BLaER1 treated with 17β-estradiol and CSF1 and Interleukin-3, amounts not matched to agents 10 nM and 100 nM (cell line): ENCODE measurements at regions not wholly inside any gene's neighbourhood (a gene's known extent, or its start where the extent isn't known, plus 50 kb on each side); places are given as distances from the start of the nearest gene placed in this dataset.
"Not testable (repeated sequence)": the region's sequence is repeated elsewhere in the genome, so short reads cannot be mapped to it uniquely, and the experiment has no call there.

ENCODE experiments used
- H3K27ac ChIP-seq, 11 experiments: shearing (Covaris generic); formaldehyde crosslinking; 2 replicates each; pipeline ENCODE4 v1.8.1; 2022
- H3K27me3 ChIP-seq, 11 experiments: shearing (Covaris generic); formaldehyde crosslinking; 2 replicates each; pipeline ENCODE4 v1.8.1; 2022
- H3K36me3 ChIP-seq, 11 experiments: shearing (Covaris generic); formaldehyde crosslinking; 2 replicates each; pipeline ENCODE4 v1.8.1; 2022
- H3K4me1 ChIP-seq, 10 experiments: shearing (Covaris generic); formaldehyde crosslinking; 2 replicates each; pipeline ENCODE4 v1.8.1; 2022
- H3K4me2 ChIP-seq, 11 experiments: shearing (Covaris generic); formaldehyde crosslinking; 2 replicates each; pipeline ENCODE4 v1.8.1; 2022
- H3K4me3 ChIP-seq, 10 experiments: shearing (Covaris generic); formaldehyde crosslinking; 2 replicates each; pipeline ENCODE4 v1.8.1; 2022
- H3K9ac ChIP-seq, 11 experiments: shearing (Covaris generic); formaldehyde crosslinking; 2 replicates each; pipeline ENCODE4 v1.8.1; 2022
- H3K9me3 ChIP-seq, 11 experiments: shearing (Covaris generic); formaldehyde crosslinking; replicated peaks in 1 of 11; 2 replicates each; pipeline ENCODE4 v1.8.1; 2022
- H4K20me1 ChIP-seq, 11 experiments: shearing (Covaris generic); formaldehyde crosslinking; 2 replicates each; pipeline ENCODE4 v1.8.1; 2022
- Cebpa-rat ChIP-seq, 11 experiments: shearing (Covaris generic); IDR thresholded peaks; 2 replicates each; pipeline ENCODE4 v1.8.1; 2022

DNA sequence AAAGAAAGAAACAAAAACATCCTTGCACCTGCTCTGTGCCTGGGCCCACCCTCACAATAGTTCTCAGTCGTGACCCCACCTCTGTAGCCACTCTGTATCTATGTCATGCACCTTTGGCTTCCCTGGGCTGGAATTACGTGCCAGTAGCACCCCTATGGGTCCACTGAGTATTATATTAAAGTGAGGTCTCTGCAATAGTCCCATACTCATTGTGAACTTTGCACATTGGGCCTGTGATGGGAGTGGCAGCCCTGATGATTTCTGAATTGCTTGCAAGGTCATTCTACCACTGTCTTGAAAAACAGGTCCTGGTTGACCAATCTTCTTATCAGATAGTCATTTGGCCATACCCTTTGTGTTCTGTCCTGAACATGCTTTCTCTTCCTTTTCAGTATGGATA is 1012.1 kb downstream of the RAB28 start:
- Histone ChIP-seq H3K27ac (no peak overlapping the region), H3K36me3 (no peaks in the 10 kb centered on the region), H3K27me3 (no peaks in the 10 kb centered on the region), H3K9ac (no peak overlapping the region), H3K4me2 (no peak overlapping the region), H3K9me3 (no peaks in the 10 kb centered on the region), H3K4me1 (no peaks in the 10 kb centered on the region), H3K4me3 (no peak overlapping the region), H4K20me1 (no peaks in the 10 kb centered on the region)
- no peak for TF ChIP-seq Cebpa-rat (IDR thresholded peaks at IDR 0.05)

DNA sequence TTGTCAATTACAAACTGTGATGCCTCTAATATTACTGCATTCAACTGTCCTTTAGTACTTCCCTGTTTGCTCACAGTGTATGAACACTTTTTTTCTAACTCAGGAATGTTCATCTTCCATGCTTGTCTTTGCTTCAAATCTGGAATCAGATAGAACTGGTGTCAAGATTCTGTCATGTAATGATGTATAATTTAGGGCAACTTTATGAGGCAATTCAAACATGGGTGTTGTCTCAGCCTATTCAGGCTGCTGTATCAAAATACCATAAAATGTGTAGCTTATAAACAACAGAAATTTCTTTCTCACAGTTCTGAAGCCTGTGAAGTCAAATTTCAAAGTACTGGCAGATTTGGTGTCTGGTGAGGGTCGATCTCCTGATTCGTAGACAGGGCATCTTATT is 1012.9 kb downstream of the RAB28 start:
- Histone ChIP-seq H3K4me1 (no peaks in the 10 kb centered on the region), H3K4me3 (no peak overlapping the region), H3K27me3 (no peaks in the 10 kb centered on the region), H3K36me3 (no peaks in the 10 kb centered on the region), H3K4me2 (no peak overlapping the region), H3K27ac (no peak overlapping the region), H3K9me3 (no peaks in the 10 kb centered on the region), H3K9ac (no peak overlapping the region), H4K20me1 (no peaks in the 10 kb centered on the region)
- no peak for TF ChIP-seq Cebpa-rat (IDR thresholded peaks at IDR 0.05)

DNA sequence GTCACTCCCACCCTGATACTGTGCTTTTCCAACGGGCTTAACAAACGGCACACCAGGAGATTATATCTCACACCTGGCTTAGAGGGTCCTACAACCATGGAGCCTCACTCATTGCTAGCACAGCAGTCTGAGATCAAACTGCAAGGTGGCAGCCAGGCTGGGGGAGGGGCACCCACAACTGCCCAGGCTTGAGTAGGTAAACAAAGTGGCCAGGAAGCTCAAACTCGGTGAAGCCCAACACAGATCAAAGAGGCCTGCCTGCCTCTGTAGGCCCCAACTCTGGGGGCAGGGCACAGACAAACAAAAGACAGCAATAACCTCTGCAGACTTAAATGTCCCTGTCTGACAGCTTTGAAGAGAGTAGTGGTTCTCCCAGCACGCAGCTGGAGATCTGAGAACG is 1022.6 kb downstream of the RAB28 start:
- not testable (repeated sequence) for H3K27me3 ChIP-seq, H4K20me1 ChIP-seq, H3K36me3 ChIP-seq, H3K27ac ChIP-seq, H3K4me1 ChIP-seq, H3K4me3 ChIP-seq, H3K4me2 ChIP-seq, H3K9ac ChIP-seq
- H3K9me3 ChIP-seq: peaks cover 7 to 29% (median 14%) of the 10 kb centered on the region in 11 experiments; a peak in 17 of 22 replicates

DNA sequence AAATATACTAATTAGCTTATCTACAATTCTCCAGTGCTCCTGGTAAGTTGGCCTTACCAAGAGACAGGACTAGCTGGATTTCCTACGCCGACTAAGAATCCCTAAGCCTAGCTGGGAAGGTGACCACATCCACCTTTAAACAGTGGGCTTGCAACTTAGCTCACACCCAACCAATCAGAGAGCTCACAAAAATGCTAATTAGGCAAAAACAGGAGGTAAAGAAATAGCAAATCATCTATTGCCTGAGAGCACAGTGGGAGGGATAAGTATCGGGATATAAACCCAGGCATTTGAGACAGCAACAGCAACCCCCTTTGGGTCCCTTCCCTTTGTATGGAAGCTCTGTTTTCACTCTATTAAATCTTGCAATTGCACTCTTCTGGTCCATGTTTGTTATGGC is 1025.0 kb downstream of the RAB28 start:
- Histone ChIP-seq H3K4me2 (no peak overlapping the region), H3K9me3 (peaks cover 7 to 29% (median 14%) of the 10 kb centered on the region in 11 experiments; a peak in 17 of 22 replicates)
- TF ChIP-seq Cebpa-rat (IDR thresholded peaks at IDR 0.05): no peak

DNA sequence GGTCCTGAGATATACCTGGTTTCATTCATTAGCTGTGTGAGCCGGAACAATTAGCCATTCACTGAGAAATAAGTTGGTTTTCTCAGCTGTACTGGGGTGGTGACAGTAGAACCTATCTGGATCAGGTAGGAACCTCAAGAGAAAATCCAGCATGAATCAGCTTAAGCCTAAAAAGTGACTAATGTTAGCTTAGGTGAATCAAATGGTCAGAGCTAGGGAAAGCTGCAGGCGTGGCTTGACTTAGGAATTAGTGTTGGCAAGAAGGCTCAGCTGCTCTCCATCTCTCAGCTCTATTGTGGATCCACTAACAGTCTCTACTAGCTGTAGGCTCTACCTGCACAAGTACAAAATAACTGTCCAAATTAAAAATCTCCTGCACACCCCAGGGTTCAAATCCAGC is 1025.5 kb downstream of the RAB28 start:
- Histone ChIP-seq H3K4me3 (no peak overlapping the region), H4K20me1 (no peaks in the 10 kb centered on the region), H3K9me3 (peaks cover 7 to 29% (median 14%) of the 10 kb centered on the region in 11 experiments; a peak in 17 of 22 replicates), H3K4me2 (no peak overlapping the region), H3K27ac (no peak overlapping the region), H3K27me3 (no peaks in the 10 kb centered on the region), H3K9ac (no peak overlapping the region), H3K4me1 (no peaks in the 10 kb centered on the region), H3K36me3 (no peaks in the 10 kb centered on the region)
- TF ChIP-seq Cebpa-rat (IDR thresholded peaks at IDR 0.05): no peak

More for the DNA sequence above, 1025.0 kb downstream of the RAB28 start:
- H3K27me3 ChIP-seq: no peaks in the 10 kb centered on the region
- no peak overlapping the region for H3K9ac ChIP-seq
- no peaks in the 10 kb centered on the region for H4K20me1 ChIP-seq
- no peaks in the 10 kb centered on the region for H3K4me1 ChIP-seq
- no peak overlapping the region for H3K4me3 ChIP-seq
- no peak overlapping the region for H3K27ac ChIP-seq
- H3K36me3 ChIP-seq: no peaks in the 10 kb centered on the region

DNA sequence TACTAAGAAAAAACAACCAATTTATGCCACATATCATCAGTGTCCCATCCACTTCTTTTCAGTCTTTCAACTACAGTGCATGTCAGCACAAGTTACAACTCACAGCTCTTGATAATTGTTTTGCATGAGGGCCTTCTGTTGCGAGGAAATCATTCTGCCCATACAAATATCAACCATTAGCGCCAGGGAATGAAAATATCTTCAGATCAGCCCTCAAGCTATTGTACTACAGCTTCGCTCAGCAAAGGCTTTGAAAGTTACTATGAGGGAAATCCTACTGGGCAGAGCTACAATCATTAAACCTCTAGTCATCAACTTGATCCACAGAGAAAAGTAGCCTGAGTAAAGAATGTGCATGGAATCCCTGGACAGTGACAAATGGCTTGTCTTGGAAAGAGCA is 1023.6 kb upstream of the HS3ST1 start:
- peaks cover 8 to 19% (median 12%) of the 10 kb centered on the region in 11 experiments; a peak in 17 of 22 replicates for H3K9me3 ChIP-seq
- H3K27me3 ChIP-seq: no peaks in the 10 kb centered on the region
- H3K36me3 ChIP-seq: no peaks in the 10 kb centered on the region
- no peaks in the 10 kb centered on the region for H4K20me1 ChIP-seq
- H3K4me1 ChIP-seq: no peaks in the 10 kb centered on the region
- no peak overlapping the region for H3K27ac ChIP-seq
- H3K9ac ChIP-seq: no peak overlapping the region
- H3K4me3 ChIP-seq: no peak overlapping the region
- no peak overlapping the region for H3K4me2 ChIP-seq
- no peak for TF ChIP-seq Cebpa-rat (IDR thresholded peaks at IDR 0.05)

DNA sequence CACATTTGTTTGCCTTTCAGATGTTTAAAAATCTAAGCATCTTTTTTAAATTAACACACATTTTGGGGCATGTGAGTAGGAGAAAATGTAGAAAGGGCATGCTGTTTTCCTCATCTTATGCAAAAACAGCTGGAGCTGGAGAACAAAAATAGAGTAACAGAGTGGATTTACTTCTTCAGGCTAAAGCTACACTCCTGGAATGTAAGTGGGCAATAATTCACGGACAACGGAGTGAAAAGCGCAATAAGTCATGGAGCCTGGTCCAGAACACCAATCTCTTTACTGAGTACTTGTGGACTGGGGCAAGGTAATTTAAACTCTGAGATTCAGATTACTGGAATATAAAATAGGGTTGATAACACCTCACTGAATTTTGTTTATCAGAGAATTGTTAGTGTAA is 1018.8 kb upstream of the HS3ST1 start:
- Histone ChIP-seq H3K27ac (no peak overlapping the region), H3K36me3 (no peaks in the 10 kb centered on the region), H3K4me3 (no peak overlapping the region), H3K4me2 (no peak overlapping the region), H3K9me3 (peaks cover 8 to 19% (median 12%) of the 10 kb centered on the region in 11 experiments; a peak in 17 of 22 replicates), H4K20me1 (no peaks in the 10 kb centered on the region), H3K4me1 (no peaks in the 10 kb centered on the region), H3K9ac (no peak overlapping the region), H3K27me3 (no peaks in the 10 kb centered on the region)
- TF ChIP-seq Cebpa-rat (IDR thresholded peaks at IDR 0.05): no peak

DNA sequence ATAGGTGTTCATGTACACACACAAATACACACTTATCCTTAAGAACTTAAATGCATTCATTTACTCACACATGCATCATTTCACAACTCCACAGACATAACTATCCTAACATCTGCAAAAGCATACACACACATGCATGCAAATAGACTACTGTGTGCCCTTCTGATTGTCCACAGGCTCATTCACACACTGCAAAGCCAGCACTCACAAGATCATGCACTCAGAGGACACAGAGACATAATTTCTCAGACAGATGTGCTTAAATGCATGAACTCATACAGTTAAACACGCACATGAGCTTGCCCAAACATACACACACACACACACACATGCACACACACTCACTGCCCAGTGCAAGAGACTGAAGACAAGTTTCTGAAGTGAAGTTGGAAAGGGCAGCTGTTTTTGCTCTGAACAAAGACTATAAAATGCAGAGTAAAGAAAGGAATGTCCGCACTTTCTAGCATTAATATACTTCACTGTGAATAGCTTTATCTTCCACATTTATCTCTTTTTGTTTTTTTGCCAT is 1018.0 kb upstream of the HS3ST1 start:
- Histone ChIP-seq H3K27ac (no peak overlapping the region), H3K4me1 (no peaks in the 10 kb centered on the region), H3K4me3 (no peak overlapping the region), H4K20me1 (no peaks in the 10 kb centered on the region), H3K9me3 (peaks cover 8 to 19% (median 12%) of the 10 kb centered on the region in 11 experiments; a peak in 17 of 22 replicates), H3K4me2 (no peak overlapping the region), H3K9ac (no peak overlapping the region), H3K36me3 (no peaks in the 10 kb centered on the region), H3K27me3 (no peaks in the 10 kb centered on the region)
- no peak for TF ChIP-seq Cebpa-rat (IDR thresholded peaks at IDR 0.05)

DNA sequence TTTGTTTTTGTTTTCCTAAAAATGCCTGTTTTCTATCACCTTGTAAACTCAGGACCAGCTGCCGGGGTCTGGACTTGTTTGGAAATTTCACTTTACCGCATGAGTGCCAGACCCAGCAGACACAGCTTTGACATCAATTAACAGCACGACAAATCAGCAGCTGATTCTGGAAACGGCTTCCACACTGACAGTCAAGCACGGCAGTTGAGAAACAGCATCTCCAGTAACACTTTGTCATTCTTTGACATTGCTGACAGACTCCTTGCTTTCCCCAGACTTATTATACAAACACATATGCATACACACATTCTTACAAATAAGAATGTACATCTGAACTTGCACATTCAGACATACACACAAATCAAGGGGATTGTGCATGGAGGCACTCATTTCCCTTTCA is 1017.6 kb upstream of the HS3ST1 start:
- no peak overlapping the region for H3K4me2 ChIP-seq
- H3K36me3 ChIP-seq: no peaks in the 10 kb centered on the region
- H3K9ac ChIP-seq: no peak overlapping the region
- H4K20me1 ChIP-seq: no peaks in the 10 kb centered on the region
- H3K27ac ChIP-seq: no peak overlapping the region
- no peaks in the 10 kb centered on the region for H3K4me1 ChIP-seq
- H3K4me3 ChIP-seq: no peak overlapping the region
- no peak for TF ChIP-seq Cebpa-rat (IDR thresholded peaks at IDR 0.05)
- H3K9me3 ChIP-seq: peaks cover 5 to 16% (median 9%) of the 10 kb centered on the region in 11 experiments; a peak in 17 of 22 replicates
- no peaks in the 10 kb centered on the region for H3K27me3 ChIP-seq

DNA sequence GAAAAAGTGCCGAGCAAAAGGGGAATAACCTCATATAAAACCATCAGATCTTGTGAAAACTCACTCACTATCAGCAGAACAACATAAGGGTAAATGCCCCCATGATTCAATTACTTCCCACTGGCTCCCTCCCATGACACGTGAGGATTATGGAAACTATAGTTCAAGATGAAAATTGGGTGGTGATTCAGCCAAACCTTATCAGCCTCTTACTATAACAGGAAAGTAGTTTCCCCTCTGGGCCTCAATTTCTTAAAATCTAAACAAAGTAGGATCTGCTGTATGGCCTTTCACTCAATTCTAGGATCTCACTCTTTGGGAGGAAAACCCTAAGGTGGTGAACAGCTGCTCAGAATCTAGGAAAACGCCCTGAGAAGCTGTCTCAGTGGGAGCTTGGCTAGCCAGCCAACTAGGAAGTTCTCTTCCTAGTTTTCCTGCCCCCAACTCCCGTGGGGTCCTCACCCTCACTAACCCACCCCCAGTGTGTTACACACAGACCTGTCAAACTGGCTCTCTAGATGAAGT is 1017.1 kb upstream of the HS3ST1 start:
- H3K36me3 ChIP-seq: no peaks in the 10 kb centered on the region
- H4K20me1 ChIP-seq: no peaks in the 10 kb centered on the region
- no peak overlapping the region for H3K9ac ChIP-seq
- H3K27ac ChIP-seq: no peak overlapping the region
- no peaks in the 10 kb centered on the region for H3K4me1 ChIP-seq
- no peak overlapping the region for H3K4me2 ChIP-seq
- H3K27me3 ChIP-seq: no peaks in the 10 kb centered on the region
- peaks cover under 1 to 11% (median 5%) of the 10 kb centered on the region in 11 experiments; a peak in 15 of 22 replicates for H3K9me3 ChIP-seq
- TF ChIP-seq Cebpa-rat (IDR thresholded peaks at IDR 0.05): no peak
- no peak overlapping the region for H3K4me3 ChIP-seq
